ENCODE measurements at regions not wholly inside any gene's neighbourhood (a gene's known extent, or its start where the extent isn't known, plus 50 kb on each side); places are given as distances from the start of the nearest gene placed in this dataset.
A peak's percentile ranks its signal among the peaks of the same experiment; 100 is the strongest.

GRCh38 chr7:25844102-25844870 is 307.7 kb upstream of the NFE2L3 start:
- no peak for DNase-seq (ENCODE audit: low spot score)

GRCh38 chr7:25845464-25845863 is 306.5 kb upstream of the NFE2L3 start:
- DNase-seq (ENCODE audit: low spot score): no peak

- DNase-seq (ENCODE audit: low spot score): no peak
Measured at GRCh38 chr7:25846722-25847121, 305.3 kb upstream of the NFE2L3 start.

- DNase-seq (ENCODE audit: low spot score): no peak
Measured at GRCh38 chr7:25847336-25848070, 304.5 kb upstream of the NFE2L3 start.

GRCh38 chr7:25849500-25850184 is 302.4 kb upstream of the NFE2L3 start:
- no peak for DNase-seq (ENCODE audit: low spot score)

GRCh38 chr7:25850216-25850615 is 301.8 kb upstream of the NFE2L3 start:
- no peak for DNase-seq (ENCODE audit: low spot score)

GRCh38 chr7:25850735-25851134 is 301.3 kb upstream of the NFE2L3 start:
- DNase-seq (ENCODE audit: low spot score): no peak

- no peak for DNase-seq (ENCODE audit: low spot score)
Measured at GRCh38 chr7:25851332-25852210, 300.4 kb upstream of the NFE2L3 start.

- no peak for DNase-seq (ENCODE audit: low spot score)
Measured at GRCh38 chr7:25852211-25852938, 299.6 kb upstream of the NFE2L3 start.

- no peak for DNase-seq (ENCODE audit: low spot score)
Measured at GRCh38 chr7:25852939-25853271, 299.1 kb upstream of the NFE2L3 start.

GRCh38 chr7:25853314-25853713 is 298.7 kb upstream of the NFE2L3 start:
- DNase-seq (ENCODE audit: low spot score): no peak

- DNase-seq (ENCODE audit: low spot score): no peak
Measured at GRCh38 chr7:25854059-25854458, 297.9 kb upstream of the NFE2L3 start.

- DNase-seq (ENCODE audit: low spot score): peak; percentile 92
Measured at GRCh38 chr7:25854608-25855497, 297.1 kb upstream of the NFE2L3 start.

GRCh38 chr7:25855854-25856782 is 295.9 kb upstream of the NFE2L3 start:
- no peak for DNase-seq (ENCODE audit: low spot score)

GRCh38 chr7:25857376-25858067 is 294.5 kb upstream of the NFE2L3 start:
- DNase-seq (ENCODE audit: low spot score): peak; percentile 61

GRCh38 chr7:25858200-25858524 is 293.8 kb upstream of the NFE2L3 start:
- no peak for DNase-seq (ENCODE audit: low spot score)

GRCh38 chr7:25858525-25859411 is 293.2 kb upstream of the NFE2L3 start:
- DNase-seq (ENCODE audit: low spot score): no peak

All from HuH-7.5 (cell line).